T-helper 1 cell treated with Interleukin-12 subunit alpha and Interleukin-12 subunit beta and Interleukin-4 antibody, amounts not matched to agents 30 μg/mL and 1 μg/mL, for 36 hours (primary cell): ENCODE measurements at regions not wholly inside any gene's neighbourhood (a gene's known extent, or its start where the extent isn't known, plus 50 kb on each side); places are given as distances from the start of the nearest gene placed in this dataset.

Experiments
- H3K27ac Mint-ChIP-seq: one replicate; pipeline ENCODE4 v1.8.0; 2021; ENCODE audit warnings: mild to moderate bottlenecking, mixed read lengths
- H3K27me3 Mint-ChIP-seq: one replicate; pipeline ENCODE4 v1.8.0; 2021; ENCODE audit warnings: low read depth, mixed read lengths
- H3K36me3 Mint-ChIP-seq: one replicate; pipeline ENCODE4 v1.8.0; 2021; ENCODE audit warnings: low read depth, mixed read lengths
- H3K4me1 Mint-ChIP-seq: one replicate; pipeline ENCODE4 v1.8.0; 2021; ENCODE audit warnings: low read depth, mixed read lengths
- H3K4me3 Mint-ChIP-seq: one replicate; pipeline ENCODE4 v1.8.0; 2021; ENCODE audit warnings: mild to moderate bottlenecking, moderate library complexity, mixed read lengths
- H3K9me3 Mint-ChIP-seq: one replicate; pipeline ENCODE4 v1.8.0; 2021; ENCODE audit warnings: mixed read lengths

DNA sequence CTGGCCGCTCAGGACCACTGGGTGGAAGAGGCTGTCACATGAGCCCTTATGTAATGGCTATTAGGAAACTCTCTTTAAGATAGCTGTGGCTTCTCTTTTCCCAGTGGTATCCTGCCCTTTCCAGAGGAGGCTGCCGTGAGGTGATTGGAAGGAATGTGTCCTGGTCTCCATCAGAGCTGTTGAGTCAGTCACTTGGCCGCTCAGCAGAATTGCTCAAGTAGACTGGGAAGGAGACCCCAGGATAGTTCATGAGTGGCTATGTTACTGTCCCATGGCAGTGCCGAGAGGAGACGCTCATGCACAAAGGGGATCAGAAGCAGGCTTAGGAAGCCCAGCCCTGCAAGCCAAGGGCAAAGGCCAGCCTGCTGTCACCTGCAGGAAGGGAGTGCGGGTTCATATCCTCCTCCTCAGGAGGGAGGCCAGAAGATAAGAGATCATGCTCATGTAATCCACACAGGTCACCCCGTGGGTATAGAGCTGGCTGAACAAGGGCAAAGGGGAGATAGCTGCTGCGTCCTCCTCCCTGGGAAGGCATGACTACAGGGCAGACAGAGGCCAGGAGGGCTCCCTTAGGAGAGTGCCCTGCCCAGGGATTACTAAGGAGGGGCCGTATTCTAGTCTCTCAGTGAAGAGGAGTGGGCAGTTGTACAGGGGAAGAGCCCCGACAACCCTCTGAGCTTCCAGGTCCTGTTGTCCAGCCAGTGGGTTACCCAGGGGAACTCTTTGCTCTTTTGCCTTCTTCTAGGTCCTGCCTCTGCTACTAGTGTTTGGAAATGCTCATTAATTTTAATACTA is 137.0 kb upstream of the MAX start:
- Mint-ChIP-seq H3K4me1 (peaks cover 7% of the 10 kb centered on the region), H3K9me3 (peaks cover 5% of the 10 kb centered on the region), H3K27me3 (peaks cover 3% of the 10 kb centered on the region), H3K36me3 (no peaks in the 10 kb centered on the region), H3K27ac (no peak overlapping the region), H3K4me3 (no peak overlapping the region)

DNA sequence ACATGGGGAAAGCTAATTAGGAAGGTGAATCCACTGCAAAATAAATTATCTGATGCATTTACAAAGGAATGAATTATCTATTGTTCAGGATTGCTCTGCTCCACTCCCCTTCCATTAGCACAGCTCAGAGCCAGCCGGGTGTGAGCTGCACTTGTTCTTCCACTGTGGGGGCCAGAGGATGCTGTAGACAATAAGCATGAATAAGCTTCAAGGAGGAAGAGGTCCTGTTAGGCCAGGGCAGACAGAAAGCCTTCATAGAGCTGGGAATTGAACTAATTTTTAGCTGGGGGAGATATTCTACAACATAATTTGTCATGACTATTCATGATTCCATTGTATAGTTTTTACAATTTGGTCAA is 137.6 kb upstream of the MAX start:
- H3K4me3 Mint-ChIP-seq, result no peak overlapping the region
- H3K4me1 Mint-ChIP-seq, result peaks cover 7% of the 10 kb centered on the region
- H3K27ac Mint-ChIP-seq, result no peak overlapping the region
- peaks cover 3% of the 10 kb centered on the region for H3K27me3 Mint-ChIP-seq
- peaks cover 5% of the 10 kb centered on the region for H3K9me3 Mint-ChIP-seq
- H3K36me3 Mint-ChIP-seq, result no peaks in the 10 kb centered on the region

GRCh38 chr14:65241125-65241752 is 138.9 kb upstream of the MAX start:
- peaks cover 12% of the 10 kb centered on the region for H3K4me1 Mint-ChIP-seq
- H3K27me3 Mint-ChIP-seq, result no peaks in the 10 kb centered on the region
- H3K9me3 Mint-ChIP-seq, result no peaks in the 10 kb centered on the region
- peak overlapping the region; percentile 43 for H3K27ac Mint-ChIP-seq
- H3K36me3 Mint-ChIP-seq, result peaks cover 3% of the 10 kb centered on the region
- H3K4me3 Mint-ChIP-seq, result no peak overlapping the region

- Mint-ChIP-seq H3K27me3 (no peaks in the 10 kb centered on the region), H3K36me3 (peaks cover 3% of the 10 kb centered on the region), H3K4me3 (no peak overlapping the region), H3K27ac (no peak overlapping the region), H3K4me1 (peaks cover 9% of the 10 kb centered on the region), H3K9me3 (peaks cover 2% of the 10 kb centered on the region)
Observed at GRCh38 chr14:65242732-65243134, 140.4 kb upstream of the MAX start.

GRCh38 chr14:65243766-65244442 is 141.6 kb upstream of the MAX start:
- Mint-ChIP-seq H3K9me3 (peaks cover 4% of the 10 kb centered on the region), H3K27me3 (no peaks in the 10 kb centered on the region)

GRCh38 chr14:65249471-65250161 is 147.3 kb upstream of the MAX start:
- peaks cover 3% of the 10 kb centered on the region for H3K36me3 Mint-ChIP-seq
- no peak overlapping the region for H3K4me3 Mint-ChIP-seq
- no peaks in the 10 kb centered on the region for H3K27me3 Mint-ChIP-seq
- peaks cover 4% of the 10 kb centered on the region for H3K9me3 Mint-ChIP-seq
- H3K27ac Mint-ChIP-seq, result no peak overlapping the region
- peaks cover 8% of the 10 kb centered on the region for H3K4me1 Mint-ChIP-seq

More at GRCh38 chr14:65243766-65244442, 141.6 kb upstream of the MAX start:
- H3K27ac Mint-ChIP-seq, result no peak overlapping the region
- peaks cover 3% of the 10 kb centered on the region for H3K36me3 Mint-ChIP-seq
- H3K4me1 Mint-ChIP-seq, result peaks cover 9% of the 10 kb centered on the region
- no peak overlapping the region for H3K4me3 Mint-ChIP-seq

DNA sequence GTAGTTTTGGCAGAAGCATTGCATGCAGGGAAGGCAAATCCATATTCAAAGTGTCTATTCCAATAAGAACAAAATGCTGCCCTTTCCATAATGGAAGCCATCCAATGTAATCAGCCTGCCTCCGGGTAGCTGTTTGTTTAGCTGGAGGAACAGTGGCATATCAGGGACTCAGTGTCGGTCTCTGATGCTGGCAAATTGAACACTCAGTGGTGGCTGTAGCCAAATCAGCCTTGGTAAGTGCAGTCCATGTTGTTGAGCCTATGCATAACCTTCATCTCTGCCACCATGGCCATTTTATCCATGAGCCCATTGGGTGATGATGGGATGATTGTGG is 147.8 kb upstream of the MAX start:
- H3K4me3 Mint-ChIP-seq, result no peak overlapping the region
- peaks cover 3% of the 10 kb centered on the region for H3K36me3 Mint-ChIP-seq
- H3K27ac Mint-ChIP-seq, result no peak overlapping the region
- H3K27me3 Mint-ChIP-seq, result no peaks in the 10 kb centered on the region
- H3K9me3 Mint-ChIP-seq, result peaks cover 4% of the 10 kb centered on the region
- peaks cover 11% of the 10 kb centered on the region for H3K4me1 Mint-ChIP-seq

DNA sequence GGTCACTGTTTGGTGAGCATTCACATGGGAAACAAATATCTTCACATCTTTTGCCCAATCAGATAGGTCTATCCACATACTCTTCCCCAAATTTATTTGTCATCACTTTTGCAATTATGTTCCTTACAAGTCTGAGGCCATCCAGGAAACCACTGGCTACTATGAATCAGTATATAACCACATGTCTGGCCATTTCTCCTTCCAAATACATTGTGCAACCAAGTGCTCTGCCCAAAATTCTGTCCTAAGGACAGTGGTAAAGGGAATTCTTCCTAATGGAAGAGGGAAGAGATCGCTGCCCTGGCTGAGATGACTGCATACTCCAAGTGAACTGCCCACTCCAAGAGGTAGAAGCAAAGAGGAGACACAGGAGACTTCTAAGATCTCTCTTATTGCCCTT is 148.9 kb upstream of the MAX start:
- Mint-ChIP-seq H3K36me3 (no peaks in the 10 kb centered on the region), H3K27ac (no peak overlapping the region), H3K4me1 (peaks cover 10% of the 10 kb centered on the region), H3K4me3 (no peak overlapping the region), H3K27me3 (no peaks in the 10 kb centered on the region), H3K9me3 (peaks cover 4% of the 10 kb centered on the region)

DNA sequence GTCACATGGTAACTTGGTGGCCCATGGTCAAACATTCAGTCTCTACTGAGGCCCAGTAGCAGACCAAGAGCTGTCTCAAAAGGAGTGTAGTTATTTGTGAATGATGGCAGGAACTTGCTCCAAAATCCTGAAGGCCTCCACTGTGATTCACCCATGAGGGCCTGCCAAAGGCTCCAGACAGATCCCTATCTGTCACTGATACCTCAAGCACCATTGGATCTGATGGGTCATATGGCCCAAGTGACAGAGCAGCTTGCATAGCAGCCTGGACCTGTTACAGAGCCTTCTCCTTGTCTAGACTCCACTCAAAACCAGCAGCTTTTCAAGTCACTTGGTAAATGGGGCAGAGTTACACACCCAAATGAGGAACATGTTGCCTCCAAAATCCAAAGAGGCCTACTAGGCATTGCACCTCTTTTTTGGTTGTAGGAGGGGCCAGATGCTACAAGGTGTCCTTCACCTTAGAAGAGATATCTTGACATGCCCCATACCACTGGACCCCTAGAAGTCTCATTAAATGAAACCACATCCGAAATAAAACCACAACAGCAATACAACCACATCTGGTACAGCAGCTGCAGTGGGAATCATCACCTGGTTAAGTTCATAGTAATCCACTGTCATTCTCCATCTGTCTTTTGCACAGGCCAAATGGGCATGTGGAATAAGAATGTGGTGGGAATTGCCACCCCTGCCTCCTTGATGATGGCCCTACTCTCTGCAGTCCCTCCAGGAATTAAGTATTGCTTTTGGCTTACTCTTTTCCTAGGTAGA is 150.4 kb upstream of the MAX start:
- H3K4me1 Mint-ChIP-seq, result peaks cover 10% of the 10 kb centered on the region
- peaks cover 3% of the 10 kb centered on the region for H3K9me3 Mint-ChIP-seq
- no peaks in the 10 kb centered on the region for H3K27me3 Mint-ChIP-seq
- H3K36me3 Mint-ChIP-seq, result no peaks in the 10 kb centered on the region
- H3K4me3 Mint-ChIP-seq, result no peak overlapping the region
- H3K27ac Mint-ChIP-seq, result no peak overlapping the region

GRCh38 chr14:65255029-65255545 is 152.8 kb upstream of the MAX start:
- H3K27ac Mint-ChIP-seq, result no peak overlapping the region
- H3K4me1 Mint-ChIP-seq, result peaks cover 11% of the 10 kb centered on the region
- peaks cover 8% of the 10 kb centered on the region for H3K9me3 Mint-ChIP-seq

DNA sequence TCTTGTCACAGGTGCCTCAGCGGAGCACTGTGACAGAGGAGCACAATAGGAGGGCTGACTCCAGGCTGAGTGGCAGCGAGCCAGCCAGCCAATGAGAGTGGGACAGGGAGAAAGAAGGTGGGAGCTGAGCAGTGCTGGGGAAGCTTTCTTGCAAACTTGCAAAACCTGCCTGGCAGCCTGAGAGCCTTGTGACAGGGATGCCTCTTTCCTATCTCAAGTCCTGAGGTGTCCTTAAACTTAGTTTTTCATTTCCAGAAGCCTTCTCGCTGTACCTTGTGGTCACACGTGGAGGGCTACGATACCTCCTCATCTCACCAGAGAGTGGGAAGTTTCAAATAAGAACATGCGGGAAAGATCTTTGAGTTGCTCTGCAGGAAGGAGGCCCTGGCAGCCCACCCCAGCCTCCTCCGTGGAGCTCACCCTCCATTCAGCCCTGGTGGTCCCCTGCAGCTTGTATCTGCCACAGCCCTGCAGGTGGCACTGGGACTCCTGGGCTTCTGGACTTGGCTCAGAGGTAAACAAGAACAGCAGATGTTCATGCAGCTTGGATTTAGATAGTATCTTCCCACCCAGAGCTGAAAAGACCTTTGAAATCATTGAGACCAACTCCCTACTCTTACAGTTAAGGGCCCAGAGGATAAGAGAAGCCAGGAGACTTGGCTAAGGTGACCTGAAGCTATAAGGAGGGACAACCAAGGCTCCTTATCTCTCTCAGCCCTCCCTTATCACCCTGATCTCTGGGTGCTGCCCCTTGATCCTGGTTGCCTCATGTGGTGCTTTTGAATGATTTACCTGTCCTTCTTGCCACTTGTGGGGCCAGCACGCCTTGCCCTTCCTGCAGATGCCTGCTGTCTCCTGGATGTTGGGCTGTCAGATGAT is 153.5 kb upstream of the MAX start:
- no peaks in the 10 kb centered on the region for H3K27me3 Mint-ChIP-seq
- H3K36me3 Mint-ChIP-seq, result peaks cover 3% of the 10 kb centered on the region
- H3K4me1 Mint-ChIP-seq, result peaks cover 14% of the 10 kb centered on the region
- peaks cover 8% of the 10 kb centered on the region for H3K9me3 Mint-ChIP-seq
- no peak overlapping the region for H3K4me3 Mint-ChIP-seq
- no peak overlapping the region for H3K27ac Mint-ChIP-seq

More at GRCh38 chr14:65255029-65255545, 152.8 kb upstream of the MAX start:
- no peaks in the 10 kb centered on the region for H3K27me3 Mint-ChIP-seq
- H3K4me3 Mint-ChIP-seq, result no peak overlapping the region
- peaks cover 3% of the 10 kb centered on the region for H3K36me3 Mint-ChIP-seq

DNA sequence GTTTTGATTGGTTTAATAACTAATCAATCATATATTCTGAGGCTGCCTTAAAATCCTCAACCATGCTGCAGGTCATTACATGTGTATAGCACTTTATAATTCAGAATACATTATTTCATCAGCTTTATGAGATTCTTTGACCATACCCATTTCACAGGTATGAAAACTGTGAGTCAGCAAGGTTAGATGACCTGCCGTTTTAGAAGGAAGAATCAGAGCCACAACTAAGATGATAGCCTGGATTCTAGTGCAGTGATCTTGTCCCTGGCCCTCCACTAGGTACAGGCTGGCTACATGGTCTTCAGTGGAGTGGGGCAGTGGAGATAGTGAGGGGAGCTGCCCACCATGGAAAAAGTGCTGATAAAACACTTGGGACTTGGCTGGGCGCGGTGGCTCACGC is 154.4 kb upstream of the MAX start:
- no peak overlapping the region for H3K27ac Mint-ChIP-seq

DNA sequence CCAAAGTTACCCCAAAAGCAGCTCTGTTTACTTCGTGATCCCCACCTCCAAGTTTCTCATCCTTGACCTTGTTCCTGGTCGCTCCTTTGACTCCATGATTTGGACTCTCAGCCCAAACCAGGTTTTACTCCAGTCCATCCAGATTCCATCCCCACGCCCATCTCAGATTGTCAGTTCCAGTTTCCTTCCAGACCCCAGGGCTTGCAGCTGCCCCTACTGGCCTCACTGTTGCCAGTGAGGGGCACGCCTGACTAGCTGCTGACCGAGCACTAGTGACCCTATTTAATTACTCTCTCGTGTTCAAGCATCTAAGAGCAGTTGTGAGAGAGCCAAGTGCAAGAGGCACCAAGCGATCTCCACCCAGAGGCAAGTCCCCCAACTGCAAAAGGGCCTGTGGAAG is 155.1 kb upstream of the FUT8 start:
- Mint-ChIP-seq H3K27ac (no peak overlapping the region), H3K27me3 (peaks cover 5% of the 10 kb centered on the region), H3K4me3 (no peak overlapping the region), H3K36me3 (peaks cover 3% of the 10 kb centered on the region), H3K9me3 (peaks cover 13% of the 10 kb centered on the region), H3K4me1 (peaks cover 14% of the 10 kb centered on the region)

More for the DNA sequence above, 154.4 kb upstream of the MAX start:
- peaks cover 13% of the 10 kb centered on the region for H3K9me3 Mint-ChIP-seq
- peaks cover 3% of the 10 kb centered on the region for H3K36me3 Mint-ChIP-seq
- peaks cover 14% of the 10 kb centered on the region for H3K4me1 Mint-ChIP-seq
- H3K27me3 Mint-ChIP-seq, result peaks cover 5% of the 10 kb centered on the region
- no peak overlapping the region for H3K4me3 Mint-ChIP-seq
